Suprapubic skin (tissue), 4 donors: ENCODE measurements at regions not wholly inside any gene's neighbourhood (a gene's known extent, or its start where the extent isn't known, plus 50 kb on each side); places are given as distances from the start of the nearest gene placed in this dataset.

Experiments
- CTCF ChIP-seq, 2 donors: fragments of 200-600 bp in 1 of 2; fragments of 450-650 bp in 1 of 2; sonication (generic) in 1 of 2; IDR thresholded peaks; one replicate each; pipeline ENCODE4 v1.5.1; 2016 to 2019; ENCODE audit warnings: antibody characterized with exemption in 2 of 2, mild to moderate bottlenecking in 1 of 2, moderate library complexity in 1 of 2
- EP300 ChIP-seq: sonication (generic); formaldehyde crosslinking; IDR thresholded peaks from one replicate; pipeline ENCODE4 v1.6.1; 2017; ENCODE audit warnings: antibody characterized with exemption
- POLR2A ChIP-seq, 2 donors: fragments of 450-650 bp; IDR thresholded peaks; one replicate each; pipeline ENCODE4 v1.6.1; 2017; ENCODE audit warnings: antibody characterized with exemption in 2 of 2, mild to moderate bottlenecking in 2 of 2, moderate library complexity in 2 of 2
- POLR2AphosphoS5 ChIP-seq, 3 donors: sonication (generic); formaldehyde crosslinking; IDR thresholded peaks; one replicate each; pipeline ENCODE4 v1.6.1; 2017; ENCODE audit warnings: antibody characterized with exemption in 3 of 3

- TF ChIP-seq POLR2A (IDR thresholded peaks at IDR 0.05) (no peak), CTCF (IDR thresholded peaks at IDR 0.05) (no peak), EP300 (no peak), POLR2AphosphoS5 (IDR thresholded peaks at IDR 0.05) (no peak)
Observed at GRCh38 chr10:9238041-9238440, 1183.6 kb downstream of the GATA3 start.
